ENCODE measurements at regions not wholly inside any gene's neighbourhood (a gene's known extent, or its start where the extent isn't known, plus 50 kb on each side); places are given as distances from the start of the nearest gene placed in this dataset.

DNA sequence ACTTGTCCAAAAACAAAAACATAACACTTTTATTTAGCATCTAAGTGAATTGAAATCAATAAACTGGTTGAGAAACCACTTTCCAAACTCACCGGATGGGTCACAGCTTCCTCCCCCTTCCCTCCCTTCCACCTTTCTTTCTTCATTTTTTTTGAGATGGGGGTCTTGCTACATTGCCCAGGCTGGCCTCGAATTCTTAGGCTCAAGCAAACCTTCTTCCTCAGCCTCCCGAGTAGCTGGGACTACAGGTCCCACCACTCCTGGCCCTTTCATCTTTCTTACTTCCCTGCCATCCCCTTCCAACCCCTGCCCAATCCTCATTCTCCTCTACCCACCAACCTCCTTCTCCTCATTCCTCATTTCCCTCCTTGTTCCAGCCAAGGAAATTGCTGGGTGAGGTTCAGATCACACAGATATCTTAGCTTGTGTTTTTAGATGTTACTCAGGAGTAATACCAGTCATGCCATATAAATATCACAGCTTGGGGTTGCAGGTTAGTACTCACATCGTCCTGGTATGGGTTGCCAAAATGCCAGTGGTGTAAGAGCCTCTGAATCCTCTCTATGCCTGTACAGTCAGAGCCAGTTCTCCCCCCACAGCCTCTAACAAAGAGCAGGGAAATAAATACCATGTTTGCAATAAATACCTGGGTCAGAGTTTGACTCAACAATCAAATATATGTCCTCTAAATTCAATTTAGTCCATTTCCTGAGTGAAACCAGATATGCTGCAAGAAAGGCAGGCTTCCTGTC is 132.7 kb upstream of the NDUFV2 start:
- TF ChIP-seq RAD21 (IDR thresholded peaks at IDR 0.05; ENCODE audit: low read depth) = no peak
- TF ChIP-seq, protein P1, sequence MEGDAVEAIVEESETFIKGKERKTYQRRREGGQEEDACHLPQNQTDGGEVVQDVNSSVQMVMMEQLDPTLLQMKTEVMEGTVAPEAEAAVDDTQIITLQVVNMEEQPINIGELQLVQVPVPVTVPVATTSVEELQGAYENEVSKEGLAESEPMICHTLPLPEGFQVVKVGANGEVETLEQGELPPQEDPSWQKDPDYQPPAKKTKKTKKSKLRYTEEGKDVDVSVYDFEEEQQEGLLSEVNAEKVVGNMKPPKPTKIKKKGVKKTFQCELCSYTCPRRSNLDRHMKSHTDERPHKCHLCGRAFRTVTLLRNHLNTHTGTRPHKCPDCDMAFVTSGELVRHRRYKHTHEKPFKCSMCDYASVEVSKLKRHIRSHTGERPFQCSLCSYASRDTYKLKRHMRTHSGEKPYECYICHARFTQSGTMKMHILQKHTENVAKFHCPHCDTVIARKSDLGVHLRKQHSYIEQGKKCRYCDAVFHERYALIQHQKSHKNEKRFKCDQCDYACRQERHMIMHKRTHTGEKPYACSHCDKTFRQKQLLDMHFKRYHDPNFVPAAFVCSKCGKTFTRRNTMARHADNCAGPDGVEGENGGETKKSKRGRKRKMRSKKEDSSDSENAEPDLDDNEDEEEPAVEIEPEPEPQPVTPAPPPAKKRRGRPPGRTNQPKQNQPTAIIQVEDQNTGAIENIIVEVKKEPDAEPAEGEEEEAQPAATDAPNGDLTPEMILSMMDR (IDR thresholded peaks at IDR 0.05 in 2 of 3, conservative IDR thresholded peaks at IDR 0.05 in 1 of 3; ENCODE audit: borderline replicate concordance in 1 of 3, insufficient read depth in 1 of 3, low read depth in 2 of 3, low read length in 2 of 3) = no peak
- TF ChIP-seq YY1 (IDR thresholded peaks at IDR 0.05; ENCODE audit: extremely low read depth, insufficient replicate concordance, low read depth, low read length) = no peak

Measured in HCT116 (cell line).